ENCODE measurements at regions not wholly inside any gene's neighbourhood (a gene's known extent, or its start where the extent isn't known, plus 50 kb on each side); places are given as distances from the start of the nearest gene placed in this dataset.

DNA sequence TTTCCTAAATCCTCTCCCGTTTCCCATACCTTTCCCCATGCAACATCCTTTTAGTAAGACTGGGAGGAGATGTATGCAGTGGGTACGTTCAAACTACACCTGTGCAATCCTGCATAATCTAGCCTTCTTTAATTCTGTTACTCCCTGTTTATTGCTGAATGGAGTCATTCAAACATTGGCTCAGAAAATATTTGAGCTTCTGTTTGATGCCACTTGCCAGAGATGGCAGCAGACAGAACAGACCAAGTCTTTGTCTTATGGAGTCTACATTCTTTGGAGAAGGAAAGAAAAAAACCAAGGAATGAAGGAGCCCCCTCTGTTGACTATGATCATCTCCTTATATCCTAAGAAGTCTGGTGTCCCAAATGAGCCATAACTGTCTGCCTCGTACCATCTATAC, 288.8 kb downstream of the HAPSTR1 start (continued):
- TF ChIP-seq JUNB (IDR thresholded peaks at IDR 0.05; ENCODE audit: unreplicated experiment): no peak
- TF ChIP-seq POLR2AphosphoS5 (IDR thresholded peaks at IDR 0.05; ENCODE audit: low read depth): no peak
- no peak for TF ChIP-seq EZH2phosphoT487 (IDR thresholded peaks at IDR 0.05; ENCODE audit: unreplicated experiment)
- TF ChIP-seq STAT1 (IDR thresholded peaks at IDR 0.05; ENCODE audit: unreplicated experiment): no peak

DNA sequence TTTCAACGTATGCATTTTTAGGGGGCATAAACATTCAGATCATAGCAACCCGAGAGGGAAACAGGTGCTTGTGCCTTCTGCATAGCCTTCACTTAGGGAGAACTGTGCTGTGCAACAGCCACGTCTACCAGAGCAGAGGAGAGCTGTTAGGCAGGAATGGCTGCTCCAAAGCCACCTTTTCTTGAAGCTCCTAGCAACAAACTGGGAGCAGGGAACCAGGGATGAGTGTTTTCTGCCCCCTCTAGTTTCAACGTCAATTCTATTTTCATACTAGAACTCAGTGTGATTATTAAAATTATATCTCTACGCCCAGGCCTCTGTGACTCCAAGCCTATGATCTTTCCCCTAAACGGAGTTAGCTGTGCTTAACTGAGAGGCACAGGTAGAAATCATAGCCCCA, 290.0 kb downstream of the HAPSTR1 start:
- DNase-seq (ENCODE audit: low spot score) (no peak), ATAC-seq (no peak)
- no peak overlapping the region for H3K4me2 ChIP-seq
- H3K27ac ChIP-seq (ENCODE audit: low read depth): no peak overlapping the region
- H3K4me1 ChIP-seq (ENCODE audit: insufficient read depth): no peaks in the 10 kb centered on the region
- peaks cover 2% of the 10 kb centered on the region; the same call in 1 of the 2 replicates for H3K9me2 ChIP-seq (ENCODE audit: insufficient read depth)
- TF ChIP-seq ZNF114 (CRISPR knock-in tag; IDR thresholded peaks at IDR 0.05) (no peak), POLR2AphosphoS5 (IDR thresholded peaks at IDR 0.05; ENCODE audit: low read depth) (no peak), ZNF331 (CRISPR knock-in tag; IDR thresholded peaks at IDR 0.05; ENCODE audit: low read depth) (no peak), JUNB (IDR thresholded peaks at IDR 0.05; ENCODE audit: unreplicated experiment) (no peak), CREB1 (CRISPR knock-in tag; IDR thresholded peaks at IDR 0.05; ENCODE audit: low read depth) (no peak), EZH2 (IDR thresholded peaks at IDR 0.05; ENCODE audit: low read depth, unreplicated experiment) (no peak), NANOG (IDR thresholded peaks at IDR 0.05; ENCODE audit: borderline replicate concordance) (no peak), EZH2phosphoT487 (IDR thresholded peaks at IDR 0.05; ENCODE audit: unreplicated experiment) (no peak), STAT1 (IDR thresholded peaks at IDR 0.05; ENCODE audit: unreplicated experiment) (no peak)
- TF ChIP-seq, protein P1, sequence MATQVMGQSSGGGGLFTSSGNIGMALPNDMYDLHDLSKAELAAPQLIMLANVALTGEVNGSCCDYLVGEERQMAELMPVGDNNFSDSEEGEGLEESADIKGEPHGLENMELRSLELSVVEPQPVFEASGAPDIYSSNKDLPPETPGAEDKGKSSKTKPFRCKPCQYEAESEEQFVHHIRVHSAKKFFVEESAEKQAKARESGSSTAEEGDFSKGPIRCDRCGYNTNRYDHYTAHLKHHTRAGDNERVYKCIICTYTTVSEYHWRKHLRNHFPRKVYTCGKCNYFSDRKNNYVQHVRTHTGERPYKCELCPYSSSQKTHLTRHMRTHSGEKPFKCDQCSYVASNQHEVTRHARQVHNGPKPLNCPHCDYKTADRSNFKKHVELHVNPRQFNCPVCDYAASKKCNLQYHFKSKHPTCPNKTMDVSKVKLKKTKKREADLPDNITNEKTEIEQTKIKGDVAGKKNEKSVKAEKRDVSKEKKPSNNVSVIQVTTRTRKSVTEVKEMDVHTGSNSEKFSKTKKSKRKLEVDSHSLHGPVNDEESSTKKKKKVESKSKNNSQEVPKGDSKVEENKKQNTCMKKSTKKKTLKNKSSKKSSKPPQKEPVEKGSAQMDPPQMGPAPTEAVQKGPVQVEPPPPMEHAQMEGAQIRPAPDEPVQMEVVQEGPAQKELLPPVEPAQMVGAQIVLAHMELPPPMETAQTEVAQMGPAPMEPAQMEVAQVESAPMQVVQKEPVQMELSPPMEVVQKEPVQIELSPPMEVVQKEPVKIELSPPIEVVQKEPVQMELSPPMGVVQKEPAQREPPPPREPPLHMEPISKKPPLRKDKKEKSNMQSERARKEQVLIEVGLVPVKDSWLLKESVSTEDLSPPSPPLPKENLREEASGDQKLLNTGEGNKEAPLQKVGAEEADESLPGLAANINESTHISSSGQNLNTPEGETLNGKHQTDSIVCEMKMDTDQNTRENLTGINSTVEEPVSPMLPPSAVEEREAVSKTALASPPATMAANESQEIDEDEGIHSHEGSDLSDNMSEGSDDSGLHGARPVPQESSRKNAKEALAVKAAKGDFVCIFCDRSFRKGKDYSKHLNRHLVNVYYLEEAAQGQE (IDR thresholded peaks at IDR 0.05; ENCODE audit: unreplicated experiment): no peak
- TF ChIP-seq, protein P2, sequence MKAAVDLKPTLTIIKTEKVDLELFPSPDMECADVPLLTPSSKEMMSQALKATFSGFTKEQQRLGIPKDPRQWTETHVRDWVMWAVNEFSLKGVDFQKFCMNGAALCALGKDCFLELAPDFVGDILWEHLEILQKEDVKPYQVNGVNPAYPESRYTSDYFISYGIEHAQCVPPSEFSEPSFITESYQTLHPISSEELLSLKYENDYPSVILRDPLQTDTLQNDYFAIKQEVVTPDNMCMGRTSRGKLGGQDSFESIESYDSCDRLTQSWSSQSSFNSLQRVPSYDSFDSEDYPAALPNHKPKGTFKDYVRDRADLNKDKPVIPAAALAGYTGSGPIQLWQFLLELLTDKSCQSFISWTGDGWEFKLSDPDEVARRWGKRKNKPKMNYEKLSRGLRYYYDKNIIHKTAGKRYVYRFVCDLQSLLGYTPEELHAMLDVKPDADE (IDR thresholded peaks at IDR 0.05): no peak
- TF ChIP-seq, protein P3, sequence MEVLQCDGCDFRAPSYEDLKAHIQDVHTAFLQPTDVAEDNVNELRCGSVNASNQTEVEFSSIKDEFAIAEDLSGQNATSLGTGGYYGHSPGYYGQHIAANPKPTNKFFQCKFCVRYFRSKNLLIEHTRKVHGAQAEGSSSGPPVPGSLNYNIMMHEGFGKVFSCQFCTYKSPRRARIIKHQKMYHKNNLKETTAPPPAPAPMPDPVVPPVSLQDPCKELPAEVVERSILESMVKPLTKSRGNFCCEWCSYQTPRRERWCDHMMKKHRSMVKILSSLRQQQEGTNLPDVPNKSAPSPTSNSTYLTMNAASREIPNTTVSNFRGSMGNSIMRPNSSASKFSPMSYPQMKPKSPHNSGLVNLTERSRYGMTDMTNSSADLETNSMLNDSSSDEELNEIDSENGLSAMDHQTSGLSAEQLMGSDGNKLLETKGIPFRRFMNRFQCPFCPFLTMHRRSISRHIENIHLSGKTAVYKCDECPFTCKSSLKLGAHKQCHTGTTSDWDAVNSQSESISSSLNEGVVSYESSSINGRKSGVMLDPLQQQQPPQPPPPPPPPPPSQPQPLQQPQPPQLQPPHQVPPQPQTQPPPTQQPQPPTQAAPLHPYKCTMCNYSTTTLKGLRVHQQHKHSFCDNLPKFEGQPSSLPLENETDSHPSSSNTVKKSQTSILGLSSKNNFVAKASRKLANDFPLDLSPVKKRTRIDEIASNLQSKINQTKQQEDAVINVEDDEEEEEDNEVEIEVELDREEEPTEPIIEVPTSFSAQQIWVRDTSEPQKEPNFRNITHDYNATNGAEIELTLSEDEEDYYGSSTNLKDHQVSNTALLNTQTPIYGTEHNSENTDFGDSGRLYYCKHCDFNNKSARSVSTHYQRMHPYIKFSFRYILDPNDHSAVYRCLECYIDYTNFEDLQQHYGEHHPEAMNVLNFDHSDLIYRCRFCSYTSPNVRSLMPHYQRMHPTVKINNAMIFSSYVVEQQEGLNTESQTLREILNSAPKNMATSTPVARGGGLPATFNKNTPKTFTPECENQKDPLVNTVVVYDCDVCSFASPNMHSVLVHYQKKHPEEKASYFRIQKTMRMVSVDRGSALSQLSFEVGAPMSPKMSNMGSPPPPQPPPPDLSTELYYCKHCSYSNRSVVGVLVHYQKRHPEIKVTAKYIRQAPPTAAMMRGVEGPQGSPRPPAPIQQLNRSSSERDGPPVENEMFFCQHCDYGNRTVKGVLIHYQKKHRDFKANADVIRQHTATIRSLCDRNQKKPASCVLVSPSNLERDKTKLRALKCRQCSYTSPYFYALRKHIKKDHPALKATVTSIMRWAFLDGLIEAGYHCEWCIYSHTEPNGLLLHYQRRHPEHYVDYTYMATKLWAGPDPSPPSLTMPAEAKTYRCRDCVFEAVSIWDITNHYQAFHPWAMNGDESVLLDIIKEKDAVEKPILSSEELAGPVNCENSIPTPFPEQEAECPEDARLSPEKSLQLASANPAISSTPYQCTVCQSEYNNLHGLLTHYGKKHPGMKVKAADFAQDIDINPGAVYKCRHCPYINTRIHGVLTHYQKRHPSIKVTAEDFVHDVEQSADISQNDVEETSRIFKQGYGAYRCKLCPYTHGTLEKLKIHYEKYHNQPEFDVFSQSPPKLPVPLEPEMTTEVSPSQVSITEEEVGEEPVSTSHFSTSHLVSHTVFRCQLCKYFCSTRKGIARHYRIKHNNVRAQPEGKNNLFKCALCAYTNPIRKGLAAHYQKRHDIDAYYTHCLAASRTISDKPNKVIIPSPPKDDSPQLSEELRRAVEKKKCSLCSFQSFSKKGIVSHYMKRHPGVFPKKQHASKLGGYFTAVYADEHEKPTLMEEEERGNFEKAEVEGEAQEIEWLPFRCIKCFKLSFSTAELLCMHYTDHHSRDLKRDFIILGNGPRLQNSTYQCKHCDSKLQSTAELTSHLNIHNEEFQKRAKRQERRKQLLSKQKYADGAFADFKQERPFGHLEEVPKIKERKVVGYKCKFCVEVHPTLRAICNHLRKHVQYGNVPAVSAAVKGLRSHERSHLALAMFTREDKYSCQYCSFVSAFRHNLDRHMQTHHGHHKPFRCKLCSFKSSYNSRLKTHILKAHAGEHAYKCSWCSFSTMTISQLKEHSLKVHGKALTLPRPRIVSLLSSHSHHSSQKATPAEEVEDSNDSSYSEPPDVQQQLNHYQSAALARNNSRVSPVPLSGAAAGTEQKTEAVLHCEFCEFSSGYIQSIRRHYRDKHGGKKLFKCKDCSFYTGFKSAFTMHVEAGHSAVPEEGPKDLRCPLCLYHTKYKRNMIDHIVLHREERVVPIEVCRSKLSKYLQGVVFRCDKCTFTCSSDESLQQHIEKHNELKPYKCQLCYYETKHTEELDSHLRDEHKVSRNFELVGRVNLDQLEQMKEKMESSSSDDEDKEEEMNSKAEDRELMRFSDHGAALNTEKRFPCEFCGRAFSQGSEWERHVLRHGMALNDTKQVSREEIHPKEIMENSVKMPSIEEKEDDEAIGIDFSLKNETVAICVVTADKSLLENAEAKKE (CRISPR knock-in tag; IDR thresholded peaks at IDR 0.05): no peak
- peaks cover 2% of the 10 kb centered on the region for H3K27me3 Mint-ChIP-seq (ENCODE audit: insufficient read depth, low read depth, poor library complexity)
- H3K36me3 ChIP-seq (ENCODE audit: insufficient read depth): no peaks in the 10 kb centered on the region
- H4K20me1 ChIP-seq (replicated peaks; ENCODE audit: insufficient read depth): no peaks in the 10 kb centered on the region
- no peaks in the 10 kb centered on the region for H3K4me1 Mint-ChIP-seq
- H3F3A ChIP-seq (replicated peaks; ENCODE audit: low read depth): no peaks in the 10 kb centered on the region
- no peaks in the 10 kb centered on the region; the same call in 1 of the 3 replicates for H3K36me3 Mint-ChIP-seq (ENCODE audit: low read depth)
- peaks cover 15% of the 10 kb centered on the region; the same call in 2 of the 3 replicates for H3K9me3 Mint-ChIP-seq
- H3K4me3 ChIP-seq: no peak overlapping the region
- H2AFZ ChIP-seq: no peak overlapping the region
- no peaks in the 10 kb centered on the region for H3K79me2 ChIP-seq (replicated peaks; ENCODE audit: insufficient read depth)
- no peak overlapping the region for H3K4me3 Mint-ChIP-seq
- no peaks in the 10 kb centered on the region for H3K27me3 ChIP-seq (ENCODE audit: insufficient read depth)
- H3K27ac Mint-ChIP-seq: no peak overlapping the region
